Esophagus (tissue), 2 donors: ENCODE measurements at regions not wholly inside any gene's neighbourhood (a gene's known extent, or its start where the extent isn't known, plus 50 kb on each side); places are given as distances from the start of the nearest gene placed in this dataset.

ENCODE experiments used
- H3K27ac ChIP-seq, 2 donors: one replicate each; pipeline ENCODE4 v1.5.1; 2013; ENCODE audit warnings: low read depth in 2 of 2, mild to moderate bottlenecking in 2 of 2, inconsistent platforms in 1 of 2, low read length in 1 of 2, moderate library complexity in 1 of 2
- H3K27me3 ChIP-seq, 2 donors: one replicate each; pipeline ENCODE4 v1.6.1; 2013; ENCODE audit warnings: low read length in 2 of 2, control low read depth in 1 of 2, mild to moderate bottlenecking in 1 of 2; ENCODE audit not compliant: insufficient read depth in 2 of 2, control insufficient read depth in 1 of 2
- H3K36me3 ChIP-seq, 2 donors: one replicate each; pipeline ENCODE4 v1.6.1; 2013; ENCODE audit warnings: low read length in 1 of 2; ENCODE audit not compliant: control insufficient read depth in 2 of 2, insufficient read depth in 2 of 2
- H3K4me1 ChIP-seq, 2 donors: one replicate each; pipeline ENCODE4 v1.6.1; 2013; ENCODE audit warnings: low read length in 1 of 2; ENCODE audit not compliant: control insufficient read depth in 2 of 2, insufficient read depth in 2 of 2
- H3K4me3 ChIP-seq, 2 donors: one replicate each; pipeline ENCODE4 v1.5.1; 2013; ENCODE audit warnings: low read length in 2 of 2, mild to moderate bottlenecking in 2 of 2, low read depth in 1 of 2, moderate library complexity in 1 of 2
- H3K9me3 ChIP-seq, 2 donors: one replicate each; pipeline ENCODE4 v1.6.1; 2013; ENCODE audit warnings: mild to moderate bottlenecking in 2 of 2, low read depth in 1 of 2, low read length in 1 of 2, moderate library complexity in 1 of 2; ENCODE audit not compliant: control insufficient read depth in 2 of 2, insufficient read depth in 1 of 2
- WGBS, 2 donors: extraction: QIAGEN DNeasy Blood & Tissue Kit; methylation state at CpG; one replicate each; pipeline ENCODE4 v1.1.7; 2013; 5-methylcytosine and 5-hydroxymethylcytosine counted together
- donor health status: healthy with polysubstance abuse.
- donor health status: Bipolar disorder and iron deficiency.

GRCh38 chr1:224486801-224487583, 52.4 kb upstream of the WDR26 start:
- H3K36me3 ChIP-seq: no peaks in the 10 kb centered on the region
- no peak overlapping the region for H3K4me3 ChIP-seq
- WGBS, 2 donors: 75 to 77% methylated on average over 6 of the region's 6 CpGs
- no peaks in the 10 kb centered on the region for H3K9me3 ChIP-seq
- no peak overlapping the region for H3K27ac ChIP-seq
- H3K27me3 ChIP-seq: no peaks in the 10 kb centered on the region
- peaks cover 0 to 6% of the 10 kb centered on the region in 2 donors for H3K4me1 ChIP-seq

DNA sequence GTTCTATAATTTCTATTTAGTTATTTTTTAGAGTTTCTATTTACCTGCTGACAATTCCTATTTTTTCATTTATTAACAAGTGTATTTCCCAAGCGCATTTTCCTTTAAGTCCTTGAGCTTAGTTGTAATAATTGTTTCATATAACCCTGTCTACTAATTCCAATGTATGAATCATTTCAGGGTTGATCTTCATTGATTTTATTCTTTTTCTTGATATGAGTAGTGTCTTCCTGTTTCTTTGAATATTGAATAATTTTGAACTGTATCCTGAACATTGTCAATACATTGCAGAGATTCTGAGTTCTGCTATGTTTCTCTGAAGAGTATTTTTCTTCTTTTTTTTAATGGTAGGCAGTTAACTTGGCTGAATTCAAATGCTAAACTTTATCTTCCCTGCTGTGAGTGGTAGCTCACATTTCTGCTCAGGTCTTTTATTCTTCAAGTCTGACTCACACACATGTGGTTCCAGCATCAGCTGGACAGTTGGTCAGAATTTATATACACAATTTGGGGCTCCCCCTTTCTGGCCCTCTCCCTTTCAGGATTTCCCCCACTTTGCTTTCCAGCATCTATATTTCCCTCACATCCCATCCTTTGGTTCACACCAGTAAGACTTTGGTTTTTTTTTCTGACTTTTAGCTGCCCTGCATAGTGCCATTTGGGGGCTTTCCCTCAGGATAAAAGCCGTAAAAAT, 54.4 kb upstream of the WDR26 start:
- Histone ChIP-seq H3K9me3 (no peaks in the 10 kb centered on the region), H3K27ac (no peak overlapping the region), H3K4me1 (no peaks in the 10 kb centered on the region), H3K4me3 (no peak overlapping the region), H3K27me3 (no peaks in the 10 kb centered on the region), H3K36me3 (no peaks in the 10 kb centered on the region)
- WGBS, 2 donors: 82 to 90% methylated on average over 2 of the region's 2 CpGs

GRCh38 chr1:224489534-224490365, 55.2 kb upstream of the WDR26 start:
- no peaks in the 10 kb centered on the region for H3K9me3 ChIP-seq
- H3K36me3 ChIP-seq: no peaks in the 10 kb centered on the region
- no peak overlapping the region for H3K4me3 ChIP-seq
- H3K27me3 ChIP-seq: no peaks in the 10 kb centered on the region
- H3K4me1 ChIP-seq: no peaks in the 10 kb centered on the region
- H3K27ac ChIP-seq: no peak overlapping the region
- WGBS, 2 donors: 67 to 69% methylated on average over 5 of the region's 5 CpGs

DNA sequence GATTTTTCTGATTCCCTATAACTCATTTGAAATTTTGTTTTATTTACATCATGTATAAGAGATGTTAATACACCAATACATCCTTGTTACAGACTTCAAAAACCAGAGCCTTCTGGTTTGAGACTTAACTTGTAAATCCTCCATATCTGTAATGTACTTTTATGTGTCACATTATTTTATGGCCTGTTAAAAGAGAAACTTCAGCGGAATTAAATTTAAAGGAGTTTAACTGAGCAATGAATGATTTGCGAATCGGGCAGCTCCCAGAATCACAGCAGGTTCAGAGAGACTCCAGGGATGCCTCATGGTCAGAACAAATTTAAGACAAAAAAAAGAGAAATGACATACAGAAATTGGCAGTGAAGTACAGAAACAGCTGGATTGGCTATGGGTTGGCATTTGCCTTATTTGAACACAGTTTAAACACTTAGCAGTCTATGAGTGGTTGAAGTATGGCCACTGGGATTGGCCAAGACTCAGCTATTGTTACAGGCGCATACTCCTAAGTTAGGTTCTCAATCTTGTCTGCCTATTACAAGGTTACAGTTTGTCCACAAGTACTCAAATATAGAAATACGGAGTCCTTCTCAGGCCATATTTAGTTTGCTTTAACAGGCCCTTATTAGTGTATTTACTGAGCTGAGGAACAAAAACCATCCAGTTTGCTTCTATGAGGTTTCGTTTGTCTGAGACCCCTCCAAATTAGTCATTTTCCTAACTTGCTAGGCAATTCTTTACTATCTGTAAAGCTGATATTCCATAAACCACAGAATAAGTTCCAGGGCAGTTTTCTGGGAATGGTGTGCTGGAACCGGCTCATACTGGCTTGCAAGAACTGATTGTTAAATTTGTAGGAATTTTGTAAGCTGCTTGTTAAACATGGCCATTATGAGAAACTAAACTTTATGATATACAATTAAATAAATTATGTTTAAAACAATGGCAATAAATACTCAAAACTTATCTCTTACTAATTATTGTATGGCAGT, 56.2 kb upstream of the WDR26 start:
- H3K36me3 ChIP-seq: no peaks in the 10 kb centered on the region
- H3K4me1 ChIP-seq: no peaks in the 10 kb centered on the region
- WGBS, 2 donors: 95% methylated on average over 7 of the region's 7 CpGs
- H3K27ac ChIP-seq: no peak overlapping the region
- no peaks in the 10 kb centered on the region for H3K27me3 ChIP-seq
- H3K9me3 ChIP-seq: no peaks in the 10 kb centered on the region
- H3K4me3 ChIP-seq: no peak overlapping the region

GRCh38 chr1:224492015-224492414, 57.4 kb upstream of the WDR26 start:
- Histone ChIP-seq H3K9me3 (no peaks in the 10 kb centered on the region), H3K4me1 (no peaks in the 10 kb centered on the region), H3K4me3 (no peak overlapping the region), H3K36me3 (no peaks in the 10 kb centered on the region), H3K27me3 (no peaks in the 10 kb centered on the region), H3K27ac (no peak overlapping the region)
- WGBS, 2 donors: 69 to 84% methylated on average over 1 of the region's 1 CpG

- Histone ChIP-seq H3K27ac (no peak overlapping the region), H3K9me3 (no peaks in the 10 kb centered on the region), H3K27me3 (no peaks in the 10 kb centered on the region), H3K4me1 (no peaks in the 10 kb centered on the region), H3K36me3 (no peaks in the 10 kb centered on the region), H3K4me3 (no peak overlapping the region)
- WGBS, 2 donors: 92% methylated on average over 2 of the region's 2 CpGs
Measured at GRCh38 chr1:224492632-224493031, 58.0 kb upstream of the WDR26 start.

- 44 to 46% methylated on average over 4 of the region's 4 CpGs for WGBS, 2 donors
- no peaks in the 10 kb centered on the region for H3K27me3 ChIP-seq
- peaks cover 0 to 4% of the 10 kb centered on the region in 2 donors for H3K4me1 ChIP-seq
- H3K27ac ChIP-seq: no peak overlapping the region
- H3K36me3 ChIP-seq: no peaks in the 10 kb centered on the region
- no peaks in the 10 kb centered on the region for H3K9me3 ChIP-seq
- H3K4me3 ChIP-seq: no peak overlapping the region
Measured at GRCh38 chr1:224493269-224493668, 58.7 kb upstream of the WDR26 start.

DNA sequence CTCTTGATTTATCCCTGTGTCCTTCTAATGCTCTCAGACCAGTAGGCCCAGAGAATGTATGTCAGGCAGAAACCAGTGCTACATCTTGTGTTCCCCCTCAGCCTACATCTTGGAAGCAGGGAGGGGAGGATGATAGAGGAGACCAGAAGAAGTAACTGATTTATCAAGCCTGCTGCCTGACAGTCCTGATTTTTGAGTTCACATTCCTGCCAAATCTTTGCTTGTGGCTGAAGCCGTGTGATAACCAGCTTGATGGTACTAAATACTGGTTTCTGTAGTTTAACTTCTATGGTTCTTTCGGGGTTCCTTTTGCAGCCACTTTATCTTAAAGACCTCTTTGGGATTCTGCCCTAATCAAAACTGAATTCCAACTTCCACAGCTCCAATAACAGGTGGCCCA, 59.7 kb upstream of the WDR26 start:
- WGBS, 2 donors: 90 to 91% methylated on average over 2 of the region's 2 CpGs
- no peaks in the 10 kb centered on the region for H3K36me3 ChIP-seq
- no peaks in the 10 kb centered on the region for H3K27me3 ChIP-seq
- H3K9me3 ChIP-seq: no peaks in the 10 kb centered on the region
- no peak overlapping the region for H3K27ac ChIP-seq
- H3K4me1 ChIP-seq: peaks cover 0 to 7% of the 10 kb centered on the region in 2 donors
- no peak overlapping the region for H3K4me3 ChIP-seq

DNA sequence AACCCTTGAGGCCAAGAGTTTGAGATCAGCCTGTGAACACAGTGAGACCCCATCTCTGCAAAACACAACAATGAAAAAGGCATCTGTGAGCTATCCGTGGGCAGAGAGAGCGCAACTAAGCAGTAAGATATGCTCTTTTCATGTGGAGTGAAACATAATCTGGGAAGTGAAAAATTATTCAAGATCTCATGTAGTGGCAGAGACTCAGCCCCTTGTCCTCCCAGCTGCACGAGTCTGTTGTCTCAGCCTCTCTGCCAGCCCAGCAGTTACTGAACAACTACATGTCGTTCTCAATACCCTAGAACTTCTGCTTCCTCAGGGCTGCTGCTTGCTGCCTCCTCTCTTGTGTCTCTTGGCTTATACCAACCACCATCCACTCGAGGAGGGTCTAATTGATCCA, 61.3 kb upstream of the WDR26 start:
- Histone ChIP-seq H3K27me3 (no peaks in the 10 kb centered on the region), H3K4me1 (peaks cover 0 to 7% of the 10 kb centered on the region in 2 donors), H3K36me3 (no peaks in the 10 kb centered on the region), H3K27ac (no peak overlapping the region), H3K9me3 (no peaks in the 10 kb centered on the region), H3K4me3 (no peak overlapping the region)
- 86 to 92% methylated on average over 5 of the region's 5 CpGs for WGBS, 2 donors
